Pancreas (tissue), 10 donors: ENCODE measurements at regions not wholly inside any gene's neighbourhood (a gene's known extent, or its start where the extent isn't known, plus 50 kb on each side); places are given as distances from the start of the nearest gene placed in this dataset.

Experiments
- ATAC-seq, 4 donors: fragments of 200-7000 bp; cut with Tn5 transposase; one replicate each; pipeline versions ENCODE4 v1.8.0 to v1.9.1; 2020; ENCODE audit warnings: mild to moderate bottlenecking in 4 of 4, moderate library complexity in 4 of 4
- DNase-seq, 6 donors: peaks; one replicate each; pipeline ENCODE4 v3.0.0-alpha.2; 2020
- FAIRE-seq: peaks from 2 replicates; lab custom pipeline; 2012; peaks lifted over from hg19 to GRCh38; lab: Jason Lieb, UNC
- H3K27ac ChIP-seq, 4 donors: fragments of 200-600 bp; sonication (generic); 1 replicate in 3 of 4; 2 replicates in 1 of 4; pipeline versions ENCODE4 v1.5.0 to v1.8.0; 2020
- H3K27me3 ChIP-seq, 4 donors: fragments of 200-600 bp; one replicate each; pipeline ENCODE4 v1.8.0; 2021
- H3K36me3 ChIP-seq, 3 donors: fragments of 200-600 bp; sonication (generic) in 1 of 3; one replicate each; pipeline versions ENCODE4 v1.5.0 to v1.8.0; 2020 to 2021
- H3K4me1 ChIP-seq, 3 donors: fragments of 200-600 bp; one replicate each; pipeline ENCODE4 v1.8.0; 2021
- H3K4me3 ChIP-seq, 4 donors: fragments of 200-600 bp; sonication (generic) in 2 of 4; one replicate each; pipeline versions ENCODE4 v1.5.0 to v1.8.0; 2020 to 2021
- H3K9me3 ChIP-seq, 4 donors: fragments of 200-600 bp; one replicate each; pipeline ENCODE4 v1.8.0; 2021
- CTCF ChIP-seq, 4 donors: fragments of 200-600 bp; sonication (generic) in 3 of 4; IDR thresholded peaks; one replicate each; pipeline versions ENCODE4 v1.5.0 to v1.8.0; 2021; ENCODE audit warnings: antibody characterized with exemption in 4 of 4
- WGBS, 2 donors: extraction: QIAGEN DNeasy Blood & Tissue Kit; methylation state at CpG; one replicate each; pipeline ENCODE4 v1.1.7; 2013; 5-methylcytosine and 5-hydroxymethylcytosine counted together
- intact Hi-C, 3 donors: fragments of 100-400 bp; cut with DNase I; formaldehyde crosslinking; loops; one replicate each; pipeline versions ENCODE4 v1.11.1 to v1.14.2; 2022
- donor health status: healthy with polysubstance abuse.
- donor health status: DM: no; HTN: no; CAD: no; lungs with moderate emphysema.
- donor health status: DM: no; HTN: no; CAD: no.
- donor health status: control.
- donor health status: control.
- donor health status: Bipolar disorder and iron deficiency.
- donor health status: DM: yes; HTN: yes; CAD: no.
- donor health status: DM: no; HTN: no; CAD: no.
- donor health status: DM: no; HTN: no; CAD: no.
- donor health status: DM: yes; HTN: yes; CAD: no.

DNA sequence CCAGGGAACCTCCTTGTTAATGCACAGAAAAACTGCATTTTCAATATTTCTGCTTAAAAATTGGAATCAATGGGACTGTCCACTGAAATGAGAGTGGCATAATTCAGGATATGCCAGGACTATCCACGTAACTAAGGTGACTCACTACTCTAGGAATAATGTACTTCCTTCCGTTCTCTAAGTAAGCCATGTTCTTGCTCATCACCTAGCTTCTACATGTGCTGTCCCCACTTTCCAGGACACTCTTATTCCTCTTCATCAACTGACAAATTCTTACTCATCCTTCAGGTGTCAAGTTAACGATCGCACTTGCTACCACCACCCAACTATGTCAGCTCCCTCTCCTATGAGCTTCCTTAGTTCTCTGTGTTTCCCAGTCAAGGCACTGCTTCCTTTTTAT lies 342.8 kb upstream of the F9 start:
- H3K4me1 ChIP-seq: no peaks in the 10 kb centered on the region
- H3K36me3 ChIP-seq: no peaks in the 10 kb centered on the region
- H3K27ac ChIP-seq: no peak overlapping the region
- no peak for ATAC-seq
- no peaks in the 10 kb centered on the region for H3K9me3 ChIP-seq
- DNase-seq: no peak
- no peaks in the 10 kb centered on the region for H3K27me3 ChIP-seq
- no peak for FAIRE-seq
- 92 to 93% methylated on average over 4 of the region's 4 CpGs for WGBS, 2 donors
- H3K4me3 ChIP-seq: no peak overlapping the region
- intact Hi-C loops: no loop called here
- no peak for TF ChIP-seq CTCF (IDR thresholded peaks at IDR 0.05)

DNA sequence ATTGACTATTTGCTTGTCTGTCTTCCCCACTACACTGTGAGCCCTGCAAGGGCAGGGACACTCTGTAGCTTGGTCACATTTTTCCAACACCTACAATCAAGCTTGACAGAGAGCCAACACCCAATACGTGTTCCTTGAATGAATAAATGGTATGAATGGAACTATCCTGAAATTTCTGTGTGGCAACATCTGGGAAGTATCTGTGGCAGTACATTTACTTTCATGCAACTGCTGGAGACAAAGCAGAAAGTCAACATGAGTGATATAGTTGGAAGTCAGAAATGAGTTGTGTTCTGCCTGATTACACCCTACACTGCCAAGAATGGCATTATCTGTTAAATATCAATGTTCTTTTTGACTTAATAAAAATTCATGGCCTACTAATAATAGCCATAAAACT lies 343.5 kb upstream of the F9 start:
- no peak for TF ChIP-seq CTCF (IDR thresholded peaks at IDR 0.05)
- H3K27ac ChIP-seq: no peak overlapping the region
- 22 to 36% methylated on average over 1 of the region's 1 CpG for WGBS, 2 donors
- no peak overlapping the region for H3K4me3 ChIP-seq
- H3K9me3 ChIP-seq: no peaks in the 10 kb centered on the region
- no peak for ATAC-seq
- intact Hi-C loops: no loop called here
- FAIRE-seq: no peak
- H3K27me3 ChIP-seq: no peaks in the 10 kb centered on the region
- H3K36me3 ChIP-seq: no peaks in the 10 kb centered on the region
- DNase-seq: no peak
- no peaks in the 10 kb centered on the region for H3K4me1 ChIP-seq

DNA sequence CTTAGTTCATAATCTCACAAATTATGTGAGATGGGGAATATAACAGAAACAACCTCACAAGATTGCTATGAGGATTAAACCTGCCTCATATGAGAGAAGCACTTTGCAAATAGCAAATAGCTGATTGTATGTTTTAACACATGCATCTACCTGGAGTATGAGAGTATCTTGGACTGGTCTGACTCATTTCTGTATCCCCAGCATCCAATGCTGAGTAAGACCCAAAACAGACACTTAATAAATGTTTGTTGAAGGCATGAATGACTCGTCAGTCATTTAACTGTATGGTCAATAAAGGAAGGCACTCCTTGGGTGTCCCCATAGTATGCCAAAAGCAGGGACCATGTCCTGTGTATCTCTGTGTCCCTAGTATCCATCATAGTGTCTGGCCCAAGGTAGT lies 350.9 kb upstream of the F9 start:
- no peaks in the 10 kb centered on the region for H3K9me3 ChIP-seq
- H3K4me1 ChIP-seq: no peaks in the 10 kb centered on the region
- intact Hi-C loops: no loop called here
- ATAC-seq: no peak
- TF ChIP-seq CTCF (IDR thresholded peaks at IDR 0.05): no peak
- 46 to 47% methylated on average over 1 of the region's 1 CpG for WGBS, 2 donors
- H3K36me3 ChIP-seq: no peaks in the 10 kb centered on the region
- FAIRE-seq: no peak
- no peak for DNase-seq
- H3K4me3 ChIP-seq: no peak overlapping the region
- H3K27ac ChIP-seq: no peak overlapping the region
- no peaks in the 10 kb centered on the region for H3K27me3 ChIP-seq

GRCh38 chrX:139178980-139179379 lies 351.6 kb upstream of the F9 start:
- no peak for FAIRE-seq
- Histone ChIP-seq H3K27ac (no peak overlapping the region), H3K4me3 (no peak overlapping the region), H3K36me3 (no peaks in the 10 kb centered on the region), H3K27me3 (no peaks in the 10 kb centered on the region), H3K4me1 (no peaks in the 10 kb centered on the region), H3K9me3 (no peaks in the 10 kb centered on the region)
- no peak for DNase-seq
- 53 to 58% methylated on average over 4 of the region's 4 CpGs for WGBS, 2 donors
- ATAC-seq: no peak
- intact Hi-C loops: no loop called here
- no peak for TF ChIP-seq CTCF (IDR thresholded peaks at IDR 0.05)

GRCh38 chrX:139172731-139173130 lies 357.8 kb upstream of the F9 start:
- H3K36me3 ChIP-seq: no peaks in the 10 kb centered on the region
- FAIRE-seq (no peak), DNase-seq (no peak), ATAC-seq (no peak)
- TF ChIP-seq CTCF (IDR thresholded peaks at IDR 0.05): no peak
- H3K27me3 ChIP-seq: no peaks in the 10 kb centered on the region
- intact Hi-C loops: no loop called here
- no peak overlapping the region for H3K4me3 ChIP-seq
- H3K27ac ChIP-seq: no peak overlapping the region
- H3K9me3 ChIP-seq: no peaks in the 10 kb centered on the region
- H3K4me1 ChIP-seq: no peaks in the 10 kb centered on the region
- 38 to 43% methylated on average over 1 of the region's 1 CpG for WGBS, 2 donors
